ENCODE measurements at regions not wholly inside any gene's neighbourhood (a gene's known extent, or its start where the extent isn't known, plus 50 kb on each side); places are given as distances from the start of the nearest gene placed in this dataset.

GRCh38 chr1:63238721-63239120 lies 83.6 kb upstream of the FOXD3 start:
- intact Hi-C loops (cut with DNase I; ENCODE audit: low total_unique reads) (no loop called here), in situ Hi-C loops (cut with MboI; ENCODE audit: low pct_ligation_motif_present in 1 of 4, low pct_unique_long_range_greater_than_20kb in 1 of 4, low sequenced_read_pairs in 3 of 4) (no loop called here)
- Histone ChIP-seq H3K27ac (no peak overlapping the region), H3K27me3 (no peaks in the 10 kb centered on the region), H3K4me3 (no peak overlapping the region), H3K9me3 (peaks cover 0 to 5% of the 10 kb centered on the region in 2 donors), H3K36me3 (no peaks in the 10 kb centered on the region), H3K4me1 (no peaks in the 10 kb centered on the region)
- 12 to 33% methylated on average over 1 of the region's 1 CpG for WGBS, 2 donors (ENCODE audit: low coverage in 1 of 2)
- no peak for DNase-seq
- TF ChIP-seq CTCF (IDR thresholded peaks at IDR 0.05) (no peak), POLR2A (IDR thresholded peaks at IDR 0.05) (no peak), POLR2AphosphoS5 (IDR thresholded peaks at IDR 0.05) (no peak), EP300 (IDR thresholded peaks at IDR 0.05; ENCODE audit: low read depth) (no peak)

- H3K36me3 ChIP-seq: no peaks in the 10 kb centered on the region
- WGBS, 2 donors (ENCODE audit: low coverage in 1 of 2): 67 to 83% methylated on average over 2 to 3 of the region's 3 CpGs
- H3K27ac ChIP-seq: no peak overlapping the region
- no peaks in the 10 kb centered on the region for H3K9me3 ChIP-seq
- in situ Hi-C loops (cut with MboI; ENCODE audit: low pct_ligation_motif_present in 1 of 4, low pct_unique_long_range_greater_than_20kb in 1 of 4, low sequenced_read_pairs in 3 of 4) (no loop called here), intact Hi-C loops (cut with DNase I; ENCODE audit: low total_unique reads) (no loop called here)
- TF ChIP-seq POLR2A (IDR thresholded peaks at IDR 0.05) (no peak), POLR2AphosphoS5 (IDR thresholded peaks at IDR 0.05) (no peak), CTCF (IDR thresholded peaks at IDR 0.05) (no peak), EP300 (IDR thresholded peaks at IDR 0.05; ENCODE audit: low read depth) (no peak)
- no peak overlapping the region for H3K4me3 ChIP-seq
- no peaks in the 10 kb centered on the region for H3K4me1 ChIP-seq
- H3K27me3 ChIP-seq: no peaks in the 10 kb centered on the region
- no peak for DNase-seq
These were observed 77.2 kb upstream of the FOXD3 start for GRCh38 chr1:63245186-63245585.

- intact Hi-C loops (cut with DNase I; ENCODE audit: low total_unique reads): no loop called here
- TF ChIP-seq POLR2A (IDR thresholded peaks at IDR 0.05): no peak
- TF ChIP-seq EP300 (IDR thresholded peaks at IDR 0.05; ENCODE audit: low read depth): no peak
- TF ChIP-seq POLR2AphosphoS5 (IDR thresholded peaks at IDR 0.05): no peak
- no peak for TF ChIP-seq CTCF (IDR thresholded peaks at IDR 0.05)
- DNase-seq: no peak
- H3K4me3 ChIP-seq: no peak overlapping the region
- in situ Hi-C loops (cut with MboI; ENCODE audit: low pct_ligation_motif_present in 1 of 4, low pct_unique_long_range_greater_than_20kb in 1 of 4, low sequenced_read_pairs in 3 of 4): no loop called here
- 66 to 80% methylated on average over 1 of the region's 1 CpG for WGBS, 2 donors (ENCODE audit: low coverage in 1 of 2)
- no peaks in the 10 kb centered on the region for H3K27me3 ChIP-seq
- no peaks in the 10 kb centered on the region for H3K4me1 ChIP-seq
- H3K36me3 ChIP-seq: no peaks in the 10 kb centered on the region
- no peak overlapping the region for H3K27ac ChIP-seq
- no peaks in the 10 kb centered on the region for H3K9me3 ChIP-seq
These were observed 74.2 kb upstream of the FOXD3 start for GRCh38 chr1:63248216-63248615.

GRCh38 chr1:63255153-63255552 lies 67.2 kb upstream of the FOXD3 start:
- no peaks in the 10 kb centered on the region for H3K36me3 ChIP-seq
- TF ChIP-seq CTCF (IDR thresholded peaks at IDR 0.05): no peak
- no peaks in the 10 kb centered on the region for H3K9me3 ChIP-seq
- H3K27me3 ChIP-seq: no peaks in the 10 kb centered on the region
- 80% methylated on average over 1 of the region's 1 CpG for WGBS, 2 donors (ENCODE audit: low coverage in 1 of 2)
- H3K4me3 ChIP-seq: no peak overlapping the region
- H3K27ac ChIP-seq: no peak overlapping the region
- in situ Hi-C loops (cut with MboI; ENCODE audit: low pct_ligation_motif_present in 1 of 4, low pct_unique_long_range_greater_than_20kb in 1 of 4, low sequenced_read_pairs in 3 of 4) (no loop called here), intact Hi-C loops (cut with DNase I; ENCODE audit: low total_unique reads) (no loop called here)
- H3K4me1 ChIP-seq: no peaks in the 10 kb centered on the region
- DNase-seq: no peak

Measured in transverse colon (tissue), 4 donors.